HL-60 (cell line): ENCODE measurements at regions not wholly inside any gene's neighbourhood (a gene's known extent, or its start where the extent isn't known, plus 50 kb on each side); places are given as distances from the start of the nearest gene placed in this dataset.

Experiments used
- DNase-seq, 2 experiments: peaks; one replicate each; pipeline ENCODE4 v3.0.0-alpha.2; 2010 to 2020; ENCODE audit warnings: low read depth in 1 of 2, low spot score in 1 of 2
- H3K27ac ChIP-seq: fragments of 250-450 bp; sonication (Bioruptor Pico); replicated peaks from 2 replicates; pipeline ENCODE4 v1.5.1; 2020; ENCODE audit warnings: mild to moderate bottlenecking, moderate library complexity
- H3K27me3 ChIP-seq: fragments of 250-450 bp; sonication (Bioruptor Pico); 2 replicates; pipeline ENCODE4 v1.5.1; 2021; ENCODE audit warnings: mild to moderate bottlenecking, moderate library complexity; ENCODE audit not compliant: insufficient read depth, poor library complexity, severe bottlenecking
- H3K4me3 ChIP-seq: replicated peaks from 2 replicates; pipeline ENCODE4 v1.5.1; 2011; ENCODE audit warnings: mild to moderate bottlenecking, control low read depth, low read length; ENCODE audit not compliant: insufficient read depth
- CTCF ChIP-seq: IDR thresholded peaks from one replicate; pipeline ENCODE4 v1.5.1; 2011; ENCODE audit warnings: low read length, control low read depth, inconsistent platforms; ENCODE audit not compliant: insufficient read depth
- GABPA ChIP-seq: IDR thresholded peaks from 2 replicates; pipeline ENCODE4 v1.6.1; 2012; ENCODE audit warnings: low read depth
- POLR2AphosphoS5 ChIP-seq: IDR thresholded peaks from 2 replicates; pipeline ENCODE4 v1.6.1; 2012; ENCODE audit warnings: low read depth
- REST ChIP-seq: IDR thresholded peaks from 2 replicates; pipeline ENCODE4 v1.6.1; 2012; ENCODE audit warnings: low read depth; ENCODE audit not compliant: insufficient replicate concordance
- SPI1 ChIP-seq: IDR thresholded peaks from 2 replicates; pipeline ENCODE4 v1.6.1; 2012; ENCODE audit warnings: low read depth, mild to moderate bottlenecking, borderline replicate concordance

GRCh38 chr5:35488791-35489190 lies 128.9 kb upstream of the SPEF2 start:
- TF ChIP-seq SPI1 (no peak), REST (no peak), POLR2AphosphoS5 (no peak), GABPA (no peak), CTCF (no peak)
- Histone ChIP-seq H3K27me3 (no peaks in the 10 kb centered on the region), H3K4me3 (no peak overlapping the region), H3K27ac (peak overlapping the region; percentile 59)
- DNase-seq, result peak; percentile 21 to 61

- Histone ChIP-seq H3K4me3 (no peak overlapping the region), H3K27ac (peak overlapping the region; percentile 59), H3K27me3 (no peaks in the 10 kb centered on the region)
- DNase-seq, result no peak
- no peak for TF ChIP-seq REST
Measured at GRCh38 chr5:35488055-35488454, 129.6 kb upstream of the SPEF2 start.

- H3K27me3 ChIP-seq, result no peaks in the 10 kb centered on the region
- H3K4me3 ChIP-seq, result no peak overlapping the region
- H3K27ac ChIP-seq, result peak overlapping the region; percentile 59
- TF ChIP-seq SPI1 (no peak), REST (no peak), GABPA (no peak), POLR2AphosphoS5 (no peak), CTCF (no peak)
- DNase-seq, result peak in 1 of 2 experiments; percentile 69
Measured at GRCh38 chr5:35487233-35488025, 130.2 kb upstream of the SPEF2 start.
